Medulla oblongata (tissue), 1 donor: ENCODE measurements at regions not wholly inside any gene's neighbourhood (a gene's known extent, or its start where the extent isn't known, plus 50 kb on each side); places are given as distances from the start of the nearest gene placed in this dataset.

Experiments used
- DNase-seq: peaks from one replicate; pipeline ENCODE4 v3.0.0-alpha.2; 2015; ENCODE audit errors: extremely low spot score

- no peak for DNase-seq
Measured at GRCh38 chr2:8418721-8419120, 263.1 kb upstream of the ID2 start.

- no peak for DNase-seq
Measured at GRCh38 chr2:8421658-8422449, 260.0 kb upstream of the ID2 start.

GRCh38 chr2:8422450-8422800 is 259.4 kb upstream of the ID2 start:
- DNase-seq: no peak

GRCh38 chr2:8424997-8425900 is 256.6 kb upstream of the ID2 start:
- DNase-seq: no peak

- DNase-seq: no peak
Measured at GRCh38 chr2:8426550-8426949, 255.3 kb upstream of the ID2 start.

- no peak for DNase-seq
Measured at GRCh38 chr2:8427211-8427610, 254.6 kb upstream of the ID2 start.

- DNase-seq: no peak
Measured at GRCh38 chr2:8430628-8431027, 251.2 kb upstream of the ID2 start.

- DNase-seq: no peak
Measured at GRCh38 chr2:8431446-8432125, 250.3 kb upstream of the ID2 start.

- DNase-seq: no peak
Measured at GRCh38 chr2:8432706-8433336, 249.0 kb upstream of the ID2 start.

- no peak for DNase-seq
Measured at GRCh38 chr2:8433390-8433789, 248.5 kb upstream of the ID2 start.

- DNase-seq: no peak
Measured at GRCh38 chr2:8435608-8436007, 246.2 kb upstream of the ID2 start.

GRCh38 chr2:8436585-8436984 is 245.3 kb upstream of the ID2 start:
- DNase-seq: no peak

GRCh38 chr2:8437228-8437948 is 244.5 kb upstream of the ID2 start:
- DNase-seq: no peak

GRCh38 chr2:8437949-8438400 is 243.9 kb upstream of the ID2 start:
- DNase-seq: no peak

GRCh38 chr2:8438476-8438875 is 243.4 kb upstream of the ID2 start:
- peak; percentile 67 for DNase-seq

- no peak for DNase-seq
Measured at GRCh38 chr2:8438996-8439395, 242.9 kb upstream of the ID2 start.

- DNase-seq: no peak
Measured at GRCh38 chr2:8440029-8440778, 241.7 kb upstream of the ID2 start.

- DNase-seq: no peak
Measured at GRCh38 chr2:8441371-8441770, 240.5 kb upstream of the ID2 start.

- peak; percentile 58 for DNase-seq
Measured at GRCh38 chr2:8441986-8442385, 239.9 kb upstream of the ID2 start.

- DNase-seq: no peak
Measured at GRCh38 chr2:8442833-8443486, 238.9 kb upstream of the ID2 start.
